PC-3 (cell line): ENCODE measurements at regions not wholly inside any gene's neighbourhood (a gene's known extent, or its start where the extent isn't known, plus 50 kb on each side); places are given as distances from the start of the nearest gene placed in this dataset.
"Not testable (repeated sequence)": the region's sequence is repeated elsewhere in the genome, so short reads cannot be mapped to it uniquely, and the experiment has no call there.

Experiments
- ATAC-seq: fragments of 200-7000 bp; cut with Tn5 transposase; 2 replicates; pipeline ENCODE4 v1.9.1; 2020; ENCODE audit warnings: mild to moderate bottlenecking, moderate library complexity
- BruUV-seq: library from RNA; stranded (reverse); fragments of 400-500 nt; replicated peaks from 2 replicates; lab custom pipeline; 2021; lab: Mats Ljungman, UMichigan
- CTCF ChIA-PET: fragments of 300-600 bp; sonication (Branson Sonifier 250); formaldehyde crosslinking; loops from one replicate; lab custom pipeline; 2022; ENCODE audit warnings: antibody characterized with exemption; lab: Charles Lee
- POLR2A ChIA-PET: fragments of 300-600 bp; sonication (Branson Sonifier 250); formaldehyde crosslinking; loops from one replicate; lab custom pipeline; 2022; ENCODE audit warnings: antibody characterized with exemption; ENCODE audit not compliant: unreplicated experiment; lab: Charles Lee
- DNase-seq: peaks from one replicate; pipeline ENCODE4 v3.0.0-alpha.2; 2015
- H2AFZ ChIP-seq: fragments of 300-600 bp; sonication (generic); 2 replicates; pipeline ENCODE4 v1.6.0; 2016; ENCODE audit warnings: antibody characterized with exemption, low read length
- H3F3A ChIP-seq: fragments of 300-600 bp; sonication (generic); one replicate; pipeline ENCODE4 v1.6.0; 2017; ENCODE audit warnings: antibody characterized with exemption, low read length, control low read depth, mild to moderate bottlenecking; ENCODE audit not compliant: unreplicated experiment
- H3K27ac ChIP-seq: fragments of 300-600 bp; sonication (generic); 2 replicates; pipeline ENCODE4 v1.5.1; 2016; ENCODE audit warnings: mild to moderate bottlenecking, low read length
- H3K27me3 ChIP-seq: fragments of 300-600 bp; sonication (generic); 2 replicates; pipeline ENCODE4 v1.6.1; 2016; ENCODE audit warnings: low read length, mixed read lengths
- H3K36me3 ChIP-seq: fragments of 300-600 bp; sonication (generic); 2 replicates; pipeline ENCODE4 v1.6.1; 2016; ENCODE audit warnings: low read depth, mixed run types, low read length, mixed read lengths
- H3K4me1 ChIP-seq: fragments of 300-600 bp; sonication (generic); 2 replicates; pipeline ENCODE4 v1.5.1; 2016; ENCODE audit warnings: low read length; ENCODE audit not compliant: insufficient read depth
- H3K4me2 ChIP-seq: fragments of 300-600 bp; sonication (generic); 2 replicates; pipeline ENCODE4 v1.6.0; 2016; ENCODE audit warnings: low read length
- H3K4me3 ChIP-seq: fragments of 300-600 bp; sonication (generic); 2 replicates; pipeline ENCODE4 v1.5.1; 2016; ENCODE audit warnings: mild to moderate bottlenecking, low read length, mixed read lengths
- H3K79me2 ChIP-seq: fragments of 300-600 bp; sonication (generic); 2 replicates; pipeline ENCODE4 v1.6.1; 2017; ENCODE audit warnings: low read length, mixed read lengths
- H3K9ac ChIP-seq: fragments of 300-600 bp; sonication (generic); 2 replicates; pipeline ENCODE4 v1.6.0; 2016; ENCODE audit warnings: mild to moderate bottlenecking, low read length
- H3K9me2 ChIP-seq: fragments of 300-600 bp; sonication (generic); replicated peaks from 2 replicates; pipeline ENCODE4 v1.6.1; 2016; ENCODE audit warnings: mixed run types, low read length, mixed read lengths
- H3K9me3 ChIP-seq: fragments of 300-600 bp; sonication (generic); 2 replicates; pipeline ENCODE4 v1.6.1; 2016; ENCODE audit warnings: low read length, mixed read lengths
- H4K20me1 ChIP-seq: fragments of 300-600 bp; sonication (generic); 2 replicates; pipeline ENCODE4 v1.6.1; 2016; ENCODE audit warnings: low read length, mixed read lengths
- CTCF ChIP-seq: fragments of 300-600 bp; sonication (generic); conservative IDR thresholded peaks from 2 replicates; pipeline ENCODE4 v1.5.1; 2017; ENCODE audit warnings: antibody characterized with exemption, low read depth, mild to moderate bottlenecking, low read length
- EZH2 ChIP-seq: fragments of 300-600 bp; sonication (generic); IDR thresholded peaks from one replicate; pipeline ENCODE4 v1.6.1; 2017; ENCODE audit warnings: antibody characterized with exemption, mild to moderate bottlenecking, low read length; ENCODE audit not compliant: unreplicated experiment
- EZH2phosphoT487 ChIP-seq: fragments of 300-600 bp; sonication (generic); IDR thresholded peaks from 2 replicates; pipeline ENCODE4 v1.6.1; 2018; ENCODE audit warnings: mild to moderate bottlenecking, antibody characterized with exemption, low read length, borderline replicate concordance
- intact Hi-C: fragments of 100-400 bp; cut with micrococcal nuclease; formaldehyde crosslinking; loops from 2 replicates; pipeline ENCODE4 v1.9.0; 2023

GRCh38 chr4:100014616-100015015, 64.5 kb upstream of the H2AZ1 start:
- no peaks in the 10 kb centered on the region for H3K9me3 ChIP-seq
- H3K4me2 ChIP-seq: no peak overlapping the region
- no peaks in the 10 kb centered on the region for H3K27me3 ChIP-seq
- no peaks in the 10 kb centered on the region for H3K9me2 ChIP-seq
- H3K9ac ChIP-seq: no peak overlapping the region
- no TSS peak for BruUV-seq
- H3K36me3 ChIP-seq: no peaks in the 10 kb centered on the region
- H3K27ac ChIP-seq: 0 out of 2 replicates have a peak overlapping the region, but pooled peaks have one; percentile 29
- ATAC-seq (peak; percentile 19; the same call in 1 of the 2 replicates), DNase-seq (peak; percentile 66)
- H3K79me2 ChIP-seq: no peaks in the 10 kb centered on the region
- H3K4me1 ChIP-seq: peaks cover 40% of the 10 kb centered on the region
- no peak overlapping the region for H2AFZ ChIP-seq
- ChIA-PET CTCF (no interaction called here), POLR2A (no interaction called here)
- TF ChIP-seq CTCF (no peak), EZH2phosphoT487 (no peak), EZH2 (no peak)
- no peaks in the 10 kb centered on the region for H4K20me1 ChIP-seq
- intact Hi-C loops: loop anchor here (5.0 kb wide), 1 partner anchor 48 kb away; no protein-coding TSS in a partner anchor
- no peak overlapping the region for H3K4me3 ChIP-seq
- H3F3A ChIP-seq: no peaks in the 10 kb centered on the region

GRCh38 chr4:100009490-100009889, 59.4 kb upstream of the H2AZ1 start:
- Histone ChIP-seq H3K27ac (no peak overlapping the region; the same call in 1 of the 2 replicates), H2AFZ (no peak overlapping the region), H3K9ac (no peak overlapping the region), H3K9me2 (no peaks in the 10 kb centered on the region), H3K9me3 (no peaks in the 10 kb centered on the region), H3K4me2 (peak overlapping the region; percentile 8; the same call in 1 of the 2 replicates), H3F3A (no peaks in the 10 kb centered on the region), H4K20me1 (no peaks in the 10 kb centered on the region), H3K4me3 (no peak overlapping the region), H3K27me3 (no peaks in the 10 kb centered on the region), H3K4me1 (peaks cover 7% of the 10 kb centered on the region; the same call in 1 of the 2 replicates), H3K36me3 (no peaks in the 10 kb centered on the region), H3K79me2 (no peaks in the 10 kb centered on the region)
- ATAC-seq (peak; percentile 92), DNase-seq (peak; percentile 64)
- BruUV-seq: no TSS peak
- TF ChIP-seq EZH2: no peak
- ChIA-PET CTCF (interaction anchor here (1.2 kb wide), 1 partner anchor 11 kb away, joined by 7 read pairs; no protein-coding TSS in a partner anchor), POLR2A (interaction anchor here (0.5 kb wide), 1 partner anchor 105 kb away, joined by 9 read pairs; no protein-coding TSS in a partner anchor)
- intact Hi-C loops: no loop called here

- Histone ChIP-seq H3K27ac (no peak overlapping the region), H3K4me2 (no peak overlapping the region), H2AFZ (no peak overlapping the region), H3K79me2 (no peaks in the 10 kb centered on the region), H4K20me1 (no peaks in the 10 kb centered on the region), H3K9ac (no peak overlapping the region), H3F3A (no peaks in the 10 kb centered on the region), H3K4me3 (no peak overlapping the region), H3K4me1 (peaks cover 6% of the 10 kb centered on the region; the same call in 1 of the 2 replicates), H3K27me3 (no peaks in the 10 kb centered on the region), H3K36me3 (no peaks in the 10 kb centered on the region), H3K9me2 (no peaks in the 10 kb centered on the region), H3K9me3 (no peaks in the 10 kb centered on the region)
- TF ChIP-seq EZH2 (no peak), EZH2phosphoT487 (no peak)
- no peak for DNase-seq
- no TSS peak for BruUV-seq
- intact Hi-C loops: no loop called here
- CTCF ChIA-PET: no interaction called here
- ATAC-seq: no peak
- POLR2A ChIA-PET: no interaction called here
These were observed 58.0 kb upstream of the H2AZ1 start for GRCh38 chr4:100008048-100008447.

- H3K9ac ChIP-seq, H3K9me2 ChIP-seq, H3K4me3 ChIP-seq, H3K79me2 ChIP-seq, POLR2A ChIA-PET, CTCF ChIA-PET, intact Hi-C loops, H3K9me3 ChIP-seq, H3F3A ChIP-seq, H3K36me3 ChIP-seq, H3K4me2 ChIP-seq, H2AFZ ChIP-seq, BruUV-seq, ATAC-seq, H4K20me1 ChIP-seq, H3K27ac ChIP-seq, H3K27me3 ChIP-seq, H3K4me1 ChIP-seq, DNase-seq: not testable (repeated sequence)
These were observed 56.1 kb upstream of the H2AZ1 start for GRCh38 chr4:100006161-100006560.
